ENCODE measurements at regions not wholly inside any gene's neighbourhood (a gene's known extent, or its start where the extent isn't known, plus 50 kb on each side); places are given as distances from the start of the nearest gene placed in this dataset.

DNA sequence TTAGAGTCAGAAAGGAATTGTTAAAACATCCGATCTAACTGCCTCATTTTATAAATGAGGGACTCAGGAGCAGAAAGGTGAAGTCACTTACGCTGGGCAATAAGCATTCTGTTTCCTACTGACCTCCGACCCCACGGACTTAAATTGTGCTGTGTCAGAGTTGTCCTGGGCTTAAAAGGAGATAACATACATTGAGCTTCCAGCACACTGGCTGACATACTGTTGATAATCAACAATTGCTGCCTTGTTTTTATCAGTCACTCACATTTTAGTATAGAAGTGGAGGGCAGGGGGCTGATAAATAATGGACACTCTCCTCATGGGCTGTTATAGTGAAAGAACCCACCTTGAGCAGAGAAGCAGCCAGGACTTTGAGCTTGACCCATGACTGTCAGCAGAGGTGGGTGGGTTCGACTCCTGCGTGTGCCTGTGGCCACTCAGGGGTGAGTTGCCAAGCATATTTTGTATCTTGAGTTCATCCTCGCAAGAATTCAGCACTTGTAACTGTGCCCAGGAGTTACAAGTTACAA lies 166.5 kb upstream of the JARID2 start:
- no peak for TF ChIP-seq BACH2 (CRISPR knock-in tag; IDR thresholded peaks at IDR 0.05; ENCODE audit: borderline replicate concordance)
- no peak for ATAC-seq

DNA sequence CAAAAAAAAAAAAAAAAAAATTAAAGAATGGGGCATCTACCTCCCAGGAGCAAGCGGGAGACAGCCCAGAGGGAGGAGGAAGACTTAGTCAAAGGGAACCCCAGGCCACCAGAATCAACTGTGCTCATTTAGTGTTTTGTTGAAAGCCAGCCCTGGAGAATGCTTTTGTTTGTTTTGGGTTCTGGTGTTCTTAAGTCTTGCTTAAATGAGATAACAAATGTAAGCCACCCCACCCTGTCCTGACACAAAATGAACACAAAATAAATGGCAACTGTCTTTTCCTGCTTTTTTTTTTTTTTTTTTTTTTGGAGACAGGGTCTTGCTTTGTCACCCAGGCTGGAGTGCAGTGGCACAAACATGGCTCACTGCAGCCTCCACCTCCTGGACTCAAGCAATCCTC lies 165.0 kb upstream of the JARID2 start:
- TF ChIP-seq ZFP3 (CRISPR knock-in tag; IDR thresholded peaks at IDR 0.05), result no peak
- TF ChIP-seq, protein P1, sequence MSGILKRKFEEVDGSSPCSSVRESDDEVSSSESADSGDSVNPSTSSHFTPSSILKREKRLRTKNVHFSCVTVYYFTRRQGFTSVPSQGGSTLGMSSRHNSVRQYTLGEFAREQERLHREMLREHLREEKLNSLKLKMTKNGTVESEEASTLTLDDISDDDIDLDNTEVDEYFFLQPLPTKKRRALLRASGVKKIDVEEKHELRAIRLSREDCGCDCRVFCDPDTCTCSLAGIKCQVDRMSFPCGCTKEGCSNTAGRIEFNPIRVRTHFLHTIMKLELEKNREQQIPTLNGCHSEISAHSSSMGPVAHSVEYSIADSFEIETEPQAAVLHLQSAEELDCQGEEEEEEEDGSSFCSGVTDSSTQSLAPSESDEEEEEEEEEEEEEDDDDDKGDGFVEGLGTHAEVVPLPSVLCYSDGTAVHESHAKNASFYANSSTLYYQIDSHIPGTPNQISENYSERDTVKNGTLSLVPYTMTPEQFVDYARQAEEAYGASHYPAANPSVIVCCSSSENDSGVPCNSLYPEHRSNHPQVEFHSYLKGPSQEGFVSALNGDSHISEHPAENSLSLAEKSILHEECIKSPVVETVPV (CRISPR knock-in tag; IDR thresholded peaks at IDR 0.05), result no peak
- no peak for TF ChIP-seq ISL1 (CRISPR knock-in tag; IDR thresholded peaks at IDR 0.05)
- no peak for TF ChIP-seq ZNF565 (CRISPR knock-in tag; conservative IDR thresholded peaks at IDR 0.05; ENCODE audit: low read depth)
- no peak for TF ChIP-seq PPARA (CRISPR knock-in tag; IDR thresholded peaks at IDR 0.05; ENCODE audit: borderline replicate concordance)
- TF ChIP-seq ESRRG (CRISPR knock-in tag; IDR thresholded peaks at IDR 0.05), result no peak
- no peak for TF ChIP-seq ZC3H10 (CRISPR knock-in tag; IDR thresholded peaks at IDR 0.05)
- no peak for TF ChIP-seq RARB (CRISPR knock-in tag; IDR thresholded peaks at IDR 0.05)
- no peak for TF ChIP-seq GLIS3 (CRISPR knock-in tag; IDR thresholded peaks at IDR 0.05)
- no peak for TF ChIP-seq CSDC2 (CRISPR knock-in tag; IDR thresholded peaks at IDR 0.05)
- ATAC-seq, result no peak

DNA sequence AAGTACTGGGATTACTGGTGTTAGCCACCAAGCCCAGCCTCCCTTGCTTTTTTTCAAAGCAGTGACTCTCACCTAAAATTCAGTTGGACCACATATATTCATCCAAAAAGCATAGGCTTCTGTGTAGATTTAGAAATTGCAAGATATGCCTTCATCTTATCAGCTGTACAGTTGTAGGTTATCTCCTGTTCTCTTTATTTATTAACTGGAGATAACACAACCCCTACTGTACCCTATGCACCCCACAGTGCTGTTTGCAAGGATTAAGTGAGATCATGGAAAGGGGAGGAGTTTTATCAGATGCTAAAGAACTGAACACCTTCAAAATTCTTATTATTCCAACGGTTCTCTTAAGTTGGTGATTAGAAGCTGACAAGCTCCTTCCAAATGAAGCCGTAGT lies 164.4 kb upstream of the JARID2 start:
- TF ChIP-seq SNAI2 (CRISPR knock-in tag; IDR thresholded peaks at IDR 0.05), result no peak
- ATAC-seq, result no peak

DNA sequence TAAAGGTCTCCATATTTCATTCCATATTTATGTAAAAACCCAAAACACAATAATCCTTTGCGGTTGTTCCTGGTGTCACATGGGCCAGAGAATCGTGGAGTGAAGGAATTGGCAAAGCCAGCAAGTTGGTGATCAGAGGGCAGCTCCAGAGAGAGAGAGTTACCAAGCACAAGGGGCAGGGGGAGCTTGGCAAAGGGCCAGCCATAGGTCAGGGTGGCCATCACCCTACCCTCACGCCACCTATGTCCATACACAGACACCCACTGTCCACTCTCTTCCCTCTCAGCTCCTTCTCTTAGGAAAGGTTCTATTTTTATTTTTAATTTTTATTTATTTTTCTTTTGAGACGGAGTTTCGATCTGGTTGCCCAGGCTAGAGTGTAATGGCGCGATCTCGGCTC lies 163.2 kb upstream of the JARID2 start:
- TF ChIP-seq TOX (CRISPR knock-in tag; IDR thresholded peaks at IDR 0.05; ENCODE audit: borderline replicate concordance), result no peak
- TF ChIP-seq ZC3H10 (CRISPR knock-in tag; IDR thresholded peaks at IDR 0.05), result no peak
- ATAC-seq, result no peak

DNA sequence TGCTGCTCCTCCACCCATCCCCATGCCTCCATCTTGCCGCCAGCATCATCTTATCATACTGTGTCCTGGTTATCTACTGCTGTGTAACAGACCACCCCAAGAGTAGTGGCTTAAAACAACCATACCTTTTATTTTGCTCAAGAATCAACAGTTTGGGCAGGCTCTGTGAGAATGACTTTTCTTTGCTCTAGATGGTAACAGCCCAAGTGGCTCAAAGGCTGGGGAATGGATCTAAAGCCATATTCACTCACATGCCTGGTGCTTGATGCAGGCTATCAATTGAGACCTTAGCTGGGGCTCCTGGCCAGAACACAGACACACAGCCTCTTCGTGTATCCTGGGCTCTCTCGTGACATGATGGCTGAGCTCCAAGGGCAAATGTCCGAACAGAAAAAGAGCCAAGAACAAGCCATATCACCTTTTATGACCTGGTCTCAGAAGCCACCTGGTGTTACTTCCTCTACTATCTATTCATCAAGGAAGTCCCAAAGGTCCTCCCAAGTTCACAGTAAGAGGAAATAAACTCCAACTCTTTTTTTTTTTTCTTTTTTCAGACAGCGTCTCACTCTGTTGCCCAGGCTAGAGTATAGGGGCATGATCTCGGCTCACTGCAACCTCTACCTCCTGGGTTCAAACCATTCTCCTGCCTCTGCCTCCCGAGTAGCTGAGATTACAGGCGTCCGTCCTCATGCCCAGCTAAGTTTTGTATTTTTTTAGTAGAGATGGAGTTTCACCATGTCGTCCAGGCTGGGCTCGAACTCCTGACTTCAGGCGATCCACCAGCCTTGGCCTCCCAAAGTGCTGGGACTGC lies 159.3 kb upstream of the JARID2 start:
- ATAC-seq, result no peak
- TF ChIP-seq GLIS3 (CRISPR knock-in tag; IDR thresholded peaks at IDR 0.05) (no peak), ZNF8 (CRISPR knock-in tag; IDR thresholded peaks at IDR 0.05) (no peak), CSDC2 (CRISPR knock-in tag; IDR thresholded peaks at IDR 0.05) (no peak), TOX (CRISPR knock-in tag; IDR thresholded peaks at IDR 0.05; ENCODE audit: borderline replicate concordance) (no peak), ZFP3 (CRISPR knock-in tag; IDR thresholded peaks at IDR 0.05) (no peak), ZC3H10 (CRISPR knock-in tag; IDR thresholded peaks at IDR 0.05) (no peak), ZFP30 (CRISPR knock-in tag; IDR thresholded peaks at IDR 0.05) (no peak)
- TF ChIP-seq, protein P1 (CRISPR knock-in tag; IDR thresholded peaks at IDR 0.05), result no peak

DNA sequence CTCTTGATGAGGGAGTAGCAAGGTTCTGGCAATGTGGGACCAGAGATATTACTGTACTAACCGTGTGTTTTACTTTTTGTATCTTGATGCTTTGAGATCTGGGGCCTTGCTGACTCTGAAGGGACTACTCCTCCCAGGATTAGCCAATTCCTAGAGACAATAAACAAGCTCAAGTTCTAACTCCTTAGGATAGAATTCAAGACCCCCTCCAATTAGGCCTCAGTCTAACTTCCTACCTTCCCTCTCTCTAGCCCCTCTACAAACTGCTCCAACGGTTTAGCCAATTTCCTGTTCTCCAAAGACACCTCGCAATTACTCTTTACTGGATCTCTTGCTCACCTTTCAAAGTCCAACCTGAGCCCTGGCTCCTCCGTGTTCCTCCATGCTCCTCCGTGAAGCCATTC lies 158.7 kb upstream of the JARID2 start:
- no peak for TF ChIP-seq ZNF70 (CRISPR knock-in tag; IDR thresholded peaks at IDR 0.05)
- TF ChIP-seq TOX (CRISPR knock-in tag; IDR thresholded peaks at IDR 0.05; ENCODE audit: borderline replicate concordance), result no peak
- TF ChIP-seq ZFP30 (CRISPR knock-in tag; IDR thresholded peaks at IDR 0.05), result no peak
- no peak for TF ChIP-seq GLIS3 (CRISPR knock-in tag; IDR thresholded peaks at IDR 0.05)
- no peak for TF ChIP-seq CSDC2 (CRISPR knock-in tag; IDR thresholded peaks at IDR 0.05)
- TF ChIP-seq ISL1 (CRISPR knock-in tag; IDR thresholded peaks at IDR 0.05), result no peak
- no peak for TF ChIP-seq BACH2 (CRISPR knock-in tag; IDR thresholded peaks at IDR 0.05; ENCODE audit: borderline replicate concordance)
- TF ChIP-seq OSR1 (CRISPR knock-in tag; IDR thresholded peaks at IDR 0.05), result no peak
- TF ChIP-seq ARNTL (CRISPR knock-in tag; IDR thresholded peaks at IDR 0.05; ENCODE audit: borderline replicate concordance, low read depth), result no peak
- TF ChIP-seq ZC3H10 (CRISPR knock-in tag; IDR thresholded peaks at IDR 0.05), result no peak
- TF ChIP-seq PPARA (CRISPR knock-in tag; IDR thresholded peaks at IDR 0.05; ENCODE audit: borderline replicate concordance), result no peak
- TF ChIP-seq, protein P1 (CRISPR knock-in tag; IDR thresholded peaks at IDR 0.05), result no peak
- no peak for TF ChIP-seq TCF4 (CRISPR knock-in tag; IDR thresholded peaks at IDR 0.05; ENCODE audit: borderline replicate concordance)
- no peak for TF ChIP-seq SNAI2 (CRISPR knock-in tag; IDR thresholded peaks at IDR 0.05)
- TF ChIP-seq, protein P2, sequence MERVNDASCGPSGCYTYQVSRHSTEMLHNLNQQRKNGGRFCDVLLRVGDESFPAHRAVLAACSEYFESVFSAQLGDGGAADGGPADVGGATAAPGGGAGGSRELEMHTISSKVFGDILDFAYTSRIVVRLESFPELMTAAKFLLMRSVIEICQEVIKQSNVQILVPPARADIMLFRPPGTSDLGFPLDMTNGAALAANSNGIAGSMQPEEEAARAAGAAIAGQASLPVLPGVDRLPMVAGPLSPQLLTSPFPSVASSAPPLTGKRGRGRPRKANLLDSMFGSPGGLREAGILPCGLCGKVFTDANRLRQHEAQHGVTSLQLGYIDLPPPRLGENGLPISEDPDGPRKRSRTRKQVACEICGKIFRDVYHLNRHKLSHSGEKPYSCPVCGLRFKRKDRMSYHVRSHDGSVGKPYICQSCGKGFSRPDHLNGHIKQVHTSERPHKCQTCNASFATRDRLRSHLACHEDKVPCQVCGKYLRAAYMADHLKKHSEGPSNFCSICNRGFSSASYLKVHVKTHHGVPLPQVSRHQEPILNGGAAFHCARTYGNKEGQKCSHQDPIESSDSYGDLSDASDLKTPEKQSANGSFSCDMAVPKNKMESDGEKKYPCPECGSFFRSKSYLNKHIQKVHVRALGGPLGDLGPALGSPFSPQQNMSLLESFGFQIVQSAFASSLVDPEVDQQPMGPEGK (CRISPR knock-in tag; IDR thresholded peaks at IDR 0.05; ENCODE audit: borderline replicate concordance), result no peak
- no peak for TF ChIP-seq ZFP3 (CRISPR knock-in tag; IDR thresholded peaks at IDR 0.05)
- TF ChIP-seq ZNF8 (CRISPR knock-in tag; IDR thresholded peaks at IDR 0.05), result no peak
- no peak for ATAC-seq
